HL-60 (cell line): ENCODE measurements at regions not wholly inside any gene's neighbourhood (a gene's known extent, or its start where the extent isn't known, plus 50 kb on each side); places are given as distances from the start of the nearest gene placed in this dataset.
"Not testable (repeated sequence)": the region's sequence is repeated elsewhere in the genome, so short reads cannot be mapped to it uniquely, and the experiment has no call there.

Source experiments
- SPI1 ChIP-seq: IDR thresholded peaks from 2 replicates; pipeline ENCODE4 v1.6.1; 2012; ENCODE audit warnings: low read depth, mild to moderate bottlenecking, borderline replicate concordance
- TF ChIP-seq, protein P1 (sequence below): IDR thresholded peaks from one replicate; pipeline ENCODE4 v1.5.1; 2011; ENCODE audit warnings: low read length, control low read depth, inconsistent platforms; ENCODE audit not compliant: insufficient read depth

DNA sequence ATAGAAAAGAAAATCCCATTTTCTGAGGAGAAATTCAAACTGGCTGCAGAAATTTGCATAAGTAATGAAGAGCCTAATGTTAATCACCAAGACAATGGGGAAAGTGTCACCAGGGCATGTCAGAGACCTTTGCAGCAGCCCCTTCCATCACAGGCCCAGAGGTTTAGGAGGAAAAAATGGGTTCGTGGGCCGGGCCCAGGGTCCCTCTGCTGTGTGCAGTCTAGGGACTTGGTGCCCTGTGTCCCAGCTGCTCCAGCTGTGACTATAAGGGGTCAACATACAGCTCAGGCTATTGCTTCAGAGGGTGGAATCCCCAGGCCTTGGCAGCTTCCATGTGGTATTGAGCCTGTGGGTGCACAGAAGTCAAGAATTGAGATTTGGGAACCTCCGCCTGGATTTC lies 103.6 kb upstream of the FAM47C start:
- TF ChIP-seq, protein P1, sequence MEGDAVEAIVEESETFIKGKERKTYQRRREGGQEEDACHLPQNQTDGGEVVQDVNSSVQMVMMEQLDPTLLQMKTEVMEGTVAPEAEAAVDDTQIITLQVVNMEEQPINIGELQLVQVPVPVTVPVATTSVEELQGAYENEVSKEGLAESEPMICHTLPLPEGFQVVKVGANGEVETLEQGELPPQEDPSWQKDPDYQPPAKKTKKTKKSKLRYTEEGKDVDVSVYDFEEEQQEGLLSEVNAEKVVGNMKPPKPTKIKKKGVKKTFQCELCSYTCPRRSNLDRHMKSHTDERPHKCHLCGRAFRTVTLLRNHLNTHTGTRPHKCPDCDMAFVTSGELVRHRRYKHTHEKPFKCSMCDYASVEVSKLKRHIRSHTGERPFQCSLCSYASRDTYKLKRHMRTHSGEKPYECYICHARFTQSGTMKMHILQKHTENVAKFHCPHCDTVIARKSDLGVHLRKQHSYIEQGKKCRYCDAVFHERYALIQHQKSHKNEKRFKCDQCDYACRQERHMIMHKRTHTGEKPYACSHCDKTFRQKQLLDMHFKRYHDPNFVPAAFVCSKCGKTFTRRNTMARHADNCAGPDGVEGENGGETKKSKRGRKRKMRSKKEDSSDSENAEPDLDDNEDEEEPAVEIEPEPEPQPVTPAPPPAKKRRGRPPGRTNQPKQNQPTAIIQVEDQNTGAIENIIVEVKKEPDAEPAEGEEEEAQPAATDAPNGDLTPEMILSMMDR: not testable (repeated sequence)
- TF ChIP-seq SPI1: not testable (repeated sequence)
